ENCODE measurements at regions not wholly inside any gene's neighbourhood (a gene's known extent, or its start where the extent isn't known, plus 50 kb on each side); places are given as distances from the start of the nearest gene placed in this dataset.
"Not testable (repeated sequence)": the region's sequence is repeated elsewhere in the genome, so short reads cannot be mapped to it uniquely, and the experiment has no call there.

DNA sequence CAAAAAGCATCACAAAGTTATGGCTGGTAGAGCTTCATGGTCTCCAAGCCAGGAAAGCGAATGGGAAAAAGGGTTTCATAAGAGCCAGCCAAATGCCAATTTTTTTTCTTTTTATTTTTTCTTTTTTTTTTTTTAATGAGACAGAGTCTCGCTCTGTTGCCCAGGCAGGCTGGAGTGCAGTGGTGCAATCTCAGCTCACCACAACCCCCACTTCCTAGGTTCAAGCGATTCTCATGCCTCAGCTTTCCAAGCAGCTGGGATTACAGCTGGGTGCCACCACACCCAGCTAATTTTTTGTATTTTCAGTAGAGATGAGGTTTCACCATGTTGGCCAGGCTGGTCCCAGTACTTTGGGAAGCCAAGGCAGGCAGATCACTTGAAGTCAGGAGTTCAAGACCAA lies 148.7 kb upstream of the POGK start:
- not testable (repeated sequence) for H3K27me3 ChIP-seq (ENCODE audit: control insufficient read depth, insufficient read depth, low read length); H3K4me1 ChIP-seq (ENCODE audit: control insufficient read depth, low read depth, low read length); H3K9me3 ChIP-seq (ENCODE audit: control insufficient read depth, low read depth, low read length); H3K36me3 ChIP-seq (ENCODE audit: control insufficient read depth, low read depth, low read length); H3K9ac ChIP-seq (ENCODE audit: low read length); H3K27ac ChIP-seq (ENCODE audit: low read length); H3K4me3 ChIP-seq (ENCODE audit: low read length)

DNA sequence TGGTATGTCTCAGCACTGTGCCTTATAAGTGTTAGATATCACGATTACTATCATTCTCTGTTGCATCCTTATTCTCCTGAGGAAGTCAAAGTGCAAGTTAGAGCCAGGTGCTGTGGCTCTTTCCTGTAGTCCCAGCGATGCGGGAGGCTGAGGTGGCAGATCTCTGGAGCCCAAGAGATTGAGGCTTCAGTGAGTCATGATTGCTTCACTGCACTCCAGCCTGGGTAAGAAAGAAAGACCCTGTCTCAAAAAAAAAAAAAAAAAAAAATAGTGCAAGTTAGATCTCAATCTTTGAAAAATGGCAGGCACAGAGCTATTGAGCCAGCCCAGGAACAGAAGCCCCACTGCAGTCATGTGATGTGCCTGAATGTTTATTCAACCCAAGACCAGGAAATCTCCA lies 147.8 kb upstream of the POGK start:
- Histone ChIP-seq H3K27ac (ENCODE audit: low read length) (no peak overlapping the region), H3K27me3 (ENCODE audit: control insufficient read depth, insufficient read depth, low read length) (no peaks in the 10 kb centered on the region), H3K9me3 (ENCODE audit: control insufficient read depth, low read depth, low read length) (no peaks in the 10 kb centered on the region), H3K4me1 (ENCODE audit: control insufficient read depth, low read depth, low read length) (peaks cover 5% of the 10 kb centered on the region), H3K4me3 (ENCODE audit: low read length) (no peak overlapping the region), H3K36me3 (ENCODE audit: control insufficient read depth, low read depth, low read length) (no peaks in the 10 kb centered on the region), H3K9ac (ENCODE audit: low read length) (no peak overlapping the region)

DNA sequence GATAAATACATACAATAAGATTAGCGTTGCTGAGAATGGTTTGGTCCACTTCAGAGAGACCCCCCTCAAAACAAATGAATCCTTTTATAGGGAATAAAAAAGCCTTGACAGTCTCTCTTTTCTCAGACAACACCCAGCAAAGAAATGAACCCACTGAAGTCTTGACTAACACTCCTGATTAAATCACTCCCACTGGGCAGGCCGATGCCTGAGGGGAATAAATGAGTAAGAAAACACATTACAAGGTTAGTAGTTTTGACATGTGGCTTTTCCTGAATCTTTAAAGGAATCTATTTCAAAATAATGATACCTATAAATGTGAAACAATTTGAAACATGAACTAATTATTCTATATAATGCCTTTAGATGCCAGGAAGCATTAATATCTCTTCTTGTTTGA lies 146.9 kb upstream of the POGK start:
- Histone ChIP-seq H3K27ac (ENCODE audit: low read length) (no peak overlapping the region), H3K36me3 (ENCODE audit: control insufficient read depth, low read depth, low read length) (no peaks in the 10 kb centered on the region)

DNA sequence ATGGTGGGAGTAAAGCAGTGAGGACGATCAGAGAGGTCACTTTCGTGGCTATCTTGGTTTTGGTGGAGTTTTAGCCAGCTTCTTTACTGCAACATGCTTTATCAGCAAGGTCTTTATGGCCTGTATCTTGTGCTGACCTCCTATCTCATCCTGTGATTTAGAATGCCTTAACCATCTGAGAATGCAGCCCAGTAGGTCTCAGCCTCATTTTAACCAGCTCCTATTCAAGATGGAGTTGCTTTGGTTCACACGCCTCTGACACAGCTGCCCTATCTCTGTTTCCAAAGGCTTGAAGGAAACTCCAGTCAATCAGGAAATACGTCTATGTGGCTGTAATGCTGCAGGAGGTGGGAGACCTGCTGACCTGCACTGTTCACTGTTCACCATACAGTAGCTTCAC lies 146.1 kb upstream of the POGK start:
- Histone ChIP-seq H3K36me3 (ENCODE audit: control insufficient read depth, low read depth, low read length) (no peaks in the 10 kb centered on the region), H3K27me3 (ENCODE audit: control insufficient read depth, insufficient read depth, low read length) (no peaks in the 10 kb centered on the region), H3K9ac (ENCODE audit: low read length) (no peak overlapping the region), H3K4me3 (ENCODE audit: low read length) (no peak overlapping the region), H3K27ac (ENCODE audit: low read length) (no peak overlapping the region), H3K9me3 (ENCODE audit: control insufficient read depth, low read depth, low read length) (no peaks in the 10 kb centered on the region), H3K4me1 (ENCODE audit: control insufficient read depth, low read depth, low read length) (peaks cover 5% of the 10 kb centered on the region)

More for the DNA sequence above, 146.9 kb upstream of the POGK start:
- no peaks in the 10 kb centered on the region for H3K9me3 ChIP-seq (ENCODE audit: control insufficient read depth, low read depth, low read length)
- no peak overlapping the region for H3K4me3 ChIP-seq (ENCODE audit: low read length)
- no peaks in the 10 kb centered on the region for H3K27me3 ChIP-seq (ENCODE audit: control insufficient read depth, insufficient read depth, low read length)
- H3K9ac ChIP-seq (ENCODE audit: low read length): no peak overlapping the region
- peaks cover 5% of the 10 kb centered on the region for H3K4me1 ChIP-seq (ENCODE audit: control insufficient read depth, low read depth, low read length)

DNA sequence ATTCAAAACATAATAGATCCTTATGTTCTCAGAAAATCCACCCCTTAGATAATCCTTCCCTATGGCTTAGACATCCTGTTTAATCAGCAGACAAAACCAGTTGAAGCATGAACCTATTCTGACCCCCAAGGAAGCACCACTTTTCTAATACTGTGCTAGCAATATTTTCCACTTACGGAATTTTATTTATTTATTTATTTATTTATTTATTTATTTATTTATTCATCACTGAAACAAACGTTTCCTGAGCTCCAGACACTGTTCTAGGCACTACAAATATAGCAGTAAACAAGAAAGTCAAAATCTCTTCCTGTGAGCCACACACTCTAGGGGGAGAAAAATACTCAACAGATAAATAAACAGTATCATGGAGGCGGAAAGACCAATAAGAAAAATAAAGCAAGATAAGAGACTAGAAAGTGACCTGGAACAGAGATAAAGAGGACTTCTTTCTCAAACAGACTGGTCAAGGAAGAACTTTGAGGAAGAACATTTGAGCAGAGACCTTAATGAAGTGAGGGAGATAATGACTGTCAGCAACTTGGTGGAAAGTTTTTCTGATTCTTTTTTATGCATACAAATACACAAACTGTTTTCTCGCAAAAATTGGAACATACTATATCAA lies 145.5 kb upstream of the POGK start:
- H3K27me3 ChIP-seq (ENCODE audit: control insufficient read depth, insufficient read depth, low read length): no peaks in the 10 kb centered on the region
- no peaks in the 10 kb centered on the region for H3K36me3 ChIP-seq (ENCODE audit: control insufficient read depth, low read depth, low read length)

DNA sequence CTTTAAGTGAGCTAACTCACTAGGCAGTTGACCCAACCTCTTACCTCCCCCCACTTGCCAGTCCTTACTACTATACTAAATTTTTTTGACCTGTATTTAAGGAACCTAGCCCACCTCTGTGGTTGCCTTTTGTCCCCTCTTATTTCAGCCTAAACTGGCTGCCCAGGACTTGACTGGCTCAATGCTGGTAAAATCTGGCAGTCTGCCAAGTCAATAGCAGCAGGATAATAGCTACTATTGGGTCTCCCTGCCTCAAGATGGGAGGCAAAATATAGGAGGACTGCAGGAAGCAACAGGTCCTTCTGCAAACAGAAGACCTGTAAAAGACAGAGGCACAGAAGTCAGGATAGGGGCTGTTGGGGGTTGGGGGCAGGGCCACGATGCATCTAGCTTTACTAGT lies 144.2 kb upstream of the POGK start:
- Histone ChIP-seq H3K36me3 (ENCODE audit: control insufficient read depth, low read depth, low read length) (no peaks in the 10 kb centered on the region), H3K27me3 (ENCODE audit: control insufficient read depth, insufficient read depth, low read length) (no peaks in the 10 kb centered on the region), H3K4me1 (ENCODE audit: control insufficient read depth, low read depth, low read length) (peaks cover 5% of the 10 kb centered on the region), H3K9me3 (ENCODE audit: control insufficient read depth, low read depth, low read length) (no peaks in the 10 kb centered on the region), H3K9ac (ENCODE audit: low read length) (no peak overlapping the region), H3K4me3 (ENCODE audit: low read length) (no peak overlapping the region), H3K27ac (ENCODE audit: low read length) (no peak overlapping the region)

More for the DNA sequence above, 145.5 kb upstream of the POGK start:
- H3K4me3 ChIP-seq (ENCODE audit: low read length): no peak overlapping the region
- H3K27ac ChIP-seq (ENCODE audit: low read length): no peak overlapping the region
- H3K4me1 ChIP-seq (ENCODE audit: control insufficient read depth, low read depth, low read length): peaks cover 5% of the 10 kb centered on the region
- H3K9ac ChIP-seq (ENCODE audit: low read length): no peak overlapping the region
- H3K9me3 ChIP-seq (ENCODE audit: control insufficient read depth, low read depth, low read length): no peaks in the 10 kb centered on the region

DNA sequence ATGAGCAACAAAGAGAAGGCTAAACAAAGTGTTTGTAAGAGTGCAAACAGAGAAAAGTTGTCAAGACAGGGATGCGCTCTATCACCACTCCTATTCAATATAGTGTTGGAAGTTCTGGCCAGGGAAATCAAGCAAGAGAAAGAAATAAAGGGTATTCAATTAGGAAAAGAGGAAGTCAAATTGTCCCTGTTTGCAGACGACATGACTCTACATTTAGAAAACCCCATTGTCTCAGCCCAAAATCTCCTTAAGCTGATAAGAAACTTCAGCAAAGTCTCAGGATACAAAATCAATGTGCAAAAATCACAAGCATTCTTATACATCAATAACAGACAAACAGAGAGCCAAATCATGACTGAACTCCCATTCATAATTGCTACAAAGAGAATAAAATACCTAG lies 143.4 kb upstream of the POGK start:
- H3K9ac ChIP-seq (ENCODE audit: low read length); H3K36me3 ChIP-seq (ENCODE audit: control insufficient read depth, low read depth, low read length); H3K27me3 ChIP-seq (ENCODE audit: control insufficient read depth, insufficient read depth, low read length); H3K27ac ChIP-seq (ENCODE audit: low read length); H3K4me1 ChIP-seq (ENCODE audit: control insufficient read depth, low read depth, low read length); H3K9me3 ChIP-seq (ENCODE audit: control insufficient read depth, low read depth, low read length); H3K4me3 ChIP-seq (ENCODE audit: low read length): not testable (repeated sequence)

DNA sequence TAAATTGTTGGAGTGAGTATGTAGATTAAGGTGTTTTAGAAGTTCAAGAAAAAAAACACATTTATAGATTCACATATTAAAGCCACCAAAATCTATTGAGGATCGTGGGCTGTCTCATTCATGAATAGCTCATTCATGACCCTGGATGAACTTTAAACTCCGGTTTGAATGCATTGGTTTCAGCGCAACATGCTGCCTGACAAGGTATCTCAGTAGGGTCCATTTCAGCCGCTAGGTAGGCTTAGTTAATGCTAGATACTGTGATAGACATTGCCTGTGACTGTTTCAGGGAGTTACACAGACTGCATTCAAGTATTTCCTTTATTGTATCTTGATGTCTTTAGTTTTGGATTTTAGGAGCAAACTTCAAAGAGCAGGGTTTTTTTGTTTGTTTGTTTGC lies 140.5 kb upstream of the POGK start:
- no peak overlapping the region for H3K27ac ChIP-seq (ENCODE audit: low read length)
- no peak overlapping the region for H3K4me3 ChIP-seq (ENCODE audit: low read length)
- H3K9ac ChIP-seq (ENCODE audit: low read length): no peak overlapping the region
- H3K27me3 ChIP-seq (ENCODE audit: control insufficient read depth, insufficient read depth, low read length): no peaks in the 10 kb centered on the region
- H3K4me1 ChIP-seq (ENCODE audit: control insufficient read depth, low read depth, low read length): no peaks in the 10 kb centered on the region
- no peaks in the 10 kb centered on the region for H3K36me3 ChIP-seq (ENCODE audit: control insufficient read depth, low read depth, low read length)
- no peaks in the 10 kb centered on the region for H3K9me3 ChIP-seq (ENCODE audit: control insufficient read depth, low read depth, low read length)

DNA sequence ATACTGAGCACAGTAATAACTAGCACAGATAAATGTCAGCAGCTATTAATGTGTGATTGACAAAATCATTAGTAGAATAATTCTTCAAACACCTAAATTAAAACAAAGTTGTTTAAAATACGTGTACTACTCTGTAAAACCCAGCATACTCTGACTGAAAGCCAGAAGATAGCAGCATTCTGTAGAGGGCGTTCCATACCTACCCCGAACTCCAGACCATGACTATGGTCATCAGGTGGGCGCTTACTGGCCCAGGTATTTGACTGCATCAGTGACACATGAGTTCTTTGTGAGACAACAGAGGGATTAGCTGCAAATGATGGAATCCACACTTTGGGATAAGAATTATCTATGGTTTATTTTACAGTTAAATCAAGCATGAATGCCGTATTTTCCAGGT lies 139.7 kb upstream of the POGK start:
- Histone ChIP-seq H3K9me3 (ENCODE audit: control insufficient read depth, low read depth, low read length) (no peaks in the 10 kb centered on the region), H3K27me3 (ENCODE audit: control insufficient read depth, insufficient read depth, low read length) (no peaks in the 10 kb centered on the region), H3K36me3 (ENCODE audit: control insufficient read depth, low read depth, low read length) (no peaks in the 10 kb centered on the region), H3K4me3 (ENCODE audit: low read length) (no peak overlapping the region), H3K4me1 (ENCODE audit: control insufficient read depth, low read depth, low read length) (no peaks in the 10 kb centered on the region), H3K9ac (ENCODE audit: low read length) (no peak overlapping the region), H3K27ac (ENCODE audit: low read length) (no peak overlapping the region)

DNA sequence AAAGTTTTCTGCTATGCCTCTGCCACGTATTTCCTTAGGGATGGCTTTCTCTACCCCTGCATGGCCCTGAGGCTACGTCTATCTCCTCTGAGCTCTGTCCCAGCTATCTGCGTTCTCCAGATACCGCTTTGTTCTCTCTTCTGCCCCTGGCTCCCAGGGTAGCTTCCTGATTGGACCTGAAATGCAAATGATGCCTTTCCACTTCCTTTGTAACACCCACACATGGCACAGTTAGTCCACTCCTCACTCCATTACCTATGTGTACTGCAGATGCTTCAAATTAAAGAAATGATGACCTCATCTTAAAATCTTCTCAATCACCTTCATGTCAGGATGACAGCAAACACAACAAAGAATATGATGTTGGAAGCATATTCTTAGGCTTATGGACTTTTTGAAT lies 138.6 kb upstream of the POGK start:
- H3K4me1 ChIP-seq (ENCODE audit: control insufficient read depth, low read depth, low read length): no peaks in the 10 kb centered on the region
- no peak overlapping the region for H3K4me3 ChIP-seq (ENCODE audit: low read length)
- H3K36me3 ChIP-seq (ENCODE audit: control insufficient read depth, low read depth, low read length): no peaks in the 10 kb centered on the region
- no peaks in the 10 kb centered on the region for H3K9me3 ChIP-seq (ENCODE audit: control insufficient read depth, low read depth, low read length)
- H3K9ac ChIP-seq (ENCODE audit: low read length): no peak overlapping the region
- H3K27me3 ChIP-seq (ENCODE audit: control insufficient read depth, insufficient read depth, low read length): no peaks in the 10 kb centered on the region
- H3K27ac ChIP-seq (ENCODE audit: low read length): no peak overlapping the region

DNA sequence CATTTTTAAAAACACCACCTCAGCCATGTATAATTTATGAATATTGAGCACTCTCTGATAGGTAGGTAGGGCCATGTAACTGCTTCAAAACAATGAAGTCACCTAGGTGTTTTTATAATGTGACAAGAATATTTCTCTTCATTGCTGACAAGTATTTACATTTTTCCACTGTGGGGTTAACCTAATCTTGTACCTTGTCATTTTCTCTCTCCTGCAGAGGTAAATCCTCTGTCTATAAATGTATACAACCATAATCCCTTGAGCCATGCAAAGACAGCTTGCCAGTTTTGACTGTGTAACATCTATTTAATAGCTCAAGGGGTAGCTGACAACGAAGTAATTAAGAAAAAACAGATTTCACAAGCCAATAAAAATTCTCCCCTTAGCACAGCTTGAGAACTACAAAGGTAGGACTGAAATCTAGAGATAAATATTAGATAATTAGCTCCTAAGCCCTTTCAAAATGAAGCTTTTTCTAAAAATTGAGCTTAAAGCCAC lies 137.6 kb upstream of the POGK start:
- H3K9me3 ChIP-seq (ENCODE audit: control insufficient read depth, low read depth, low read length): no peaks in the 10 kb centered on the region
- H3K9ac ChIP-seq (ENCODE audit: low read length): no peak overlapping the region
- no peaks in the 10 kb centered on the region for H3K36me3 ChIP-seq (ENCODE audit: control insufficient read depth, low read depth, low read length)
- H3K27ac ChIP-seq (ENCODE audit: low read length): no peak overlapping the region
- no peaks in the 10 kb centered on the region for H3K27me3 ChIP-seq (ENCODE audit: control insufficient read depth, insufficient read depth, low read length)
- H3K4me3 ChIP-seq (ENCODE audit: low read length): no peak overlapping the region
- no peaks in the 10 kb centered on the region for H3K4me1 ChIP-seq (ENCODE audit: control insufficient read depth, low read depth, low read length)

DNA sequence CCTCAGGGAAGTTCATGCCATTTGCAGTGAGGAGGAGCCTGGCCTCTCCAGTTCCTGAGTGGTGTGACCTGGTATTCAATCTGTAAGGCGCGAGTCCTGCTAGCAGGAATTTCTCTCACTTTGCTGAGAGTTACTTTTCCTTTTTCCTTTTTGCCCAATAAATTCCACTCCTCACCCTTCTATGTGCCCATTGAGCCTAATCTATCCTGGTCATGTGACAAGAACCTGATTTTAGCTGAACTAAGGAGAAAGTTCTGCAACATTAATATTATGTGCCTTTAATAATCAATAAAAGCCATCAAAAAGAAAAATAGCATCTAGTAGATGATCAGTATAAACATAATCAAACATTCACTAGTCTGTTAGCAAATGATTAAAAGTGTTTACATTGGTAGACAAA lies 136.1 kb upstream of the POGK start:
- H3K4me3 ChIP-seq (ENCODE audit: low read length): no peak overlapping the region
- no peaks in the 10 kb centered on the region for H3K36me3 ChIP-seq (ENCODE audit: control insufficient read depth, low read depth, low read length)
- no peak overlapping the region for H3K27ac ChIP-seq (ENCODE audit: low read length)
- H3K9ac ChIP-seq (ENCODE audit: low read length): no peak overlapping the region
- H3K27me3 ChIP-seq (ENCODE audit: control insufficient read depth, insufficient read depth, low read length): no peaks in the 10 kb centered on the region
- no peaks in the 10 kb centered on the region for H3K4me1 ChIP-seq (ENCODE audit: control insufficient read depth, low read depth, low read length)
- no peaks in the 10 kb centered on the region for H3K9me3 ChIP-seq (ENCODE audit: control insufficient read depth, low read depth, low read length)

Measured in iPS-18a (cell line).